ENCODE measurements at regions not wholly inside any gene's neighbourhood (a gene's known extent, or its start where the extent isn't known, plus 50 kb on each side); places are given as distances from the start of the nearest gene placed in this dataset.

- Histone ChIP-seq H3K27me3 (ENCODE audit: control insufficient read depth, insufficient read depth, low read length, poor library complexity, severe bottlenecking) (no peaks in the 10 kb centered on the region), H3K36me3 (ENCODE audit: control insufficient read depth, insufficient read depth, low read length) (no peaks in the 10 kb centered on the region), H3K4me3 (ENCODE audit: insufficient read depth, low read depth, low read length) (no peak overlapping the region), H3K4me1 (ENCODE audit: control insufficient read depth, insufficient read depth, low read length) (no peaks in the 10 kb centered on the region), H3K27ac (ENCODE audit: insufficient read depth, low read depth, low read length, poor library complexity, severe bottlenecking) (no peak overlapping the region), H3K9me3 (ENCODE audit: control insufficient read depth, low read length) (no peaks in the 10 kb centered on the region)
- WGBS, 2 experiments = 87 to 88% methylated on average over 2 of the region's 2 CpGs
These were observed 570.9 kb downstream of the PIK3C3 start for GRCh38 chr18:42525905-42526304.

GRCh38 chr18:42527766-42528165, 572.7 kb downstream of the PIK3C3 start:
- no peak overlapping the region for H3K27ac ChIP-seq (ENCODE audit: insufficient read depth, low read depth, low read length, poor library complexity, severe bottlenecking)
- no peak overlapping the region for H3K4me3 ChIP-seq (ENCODE audit: insufficient read depth, low read depth, low read length)
- H3K4me1 ChIP-seq (ENCODE audit: control insufficient read depth, insufficient read depth, low read length) = no peaks in the 10 kb centered on the region
- H3K27me3 ChIP-seq (ENCODE audit: control insufficient read depth, insufficient read depth, low read length, poor library complexity, severe bottlenecking) = no peaks in the 10 kb centered on the region
- no peaks in the 10 kb centered on the region for H3K36me3 ChIP-seq (ENCODE audit: control insufficient read depth, insufficient read depth, low read length)
- H3K9me3 ChIP-seq (ENCODE audit: control insufficient read depth, low read length) = no peaks in the 10 kb centered on the region
- 89 to 96% methylated on average over 5 of the region's 5 CpGs for WGBS, 2 experiments

GRCh38 chr18:42530276-42530675, 575.2 kb downstream of the PIK3C3 start:
- no peak overlapping the region for H3K4me3 ChIP-seq (ENCODE audit: insufficient read depth, low read depth, low read length)
- no peaks in the 10 kb centered on the region for H3K9me3 ChIP-seq (ENCODE audit: control insufficient read depth, low read length)
- no peaks in the 10 kb centered on the region for H3K36me3 ChIP-seq (ENCODE audit: control insufficient read depth, insufficient read depth, low read length)
- H3K27me3 ChIP-seq (ENCODE audit: control insufficient read depth, insufficient read depth, low read length, poor library complexity, severe bottlenecking) = no peaks in the 10 kb centered on the region
- no peaks in the 10 kb centered on the region for H3K4me1 ChIP-seq (ENCODE audit: control insufficient read depth, insufficient read depth, low read length)
- H3K27ac ChIP-seq (ENCODE audit: insufficient read depth, low read depth, low read length, poor library complexity, severe bottlenecking) = no peak overlapping the region
- 93 to 94% methylated on average over 1 of the region's 1 CpG for WGBS, 2 experiments

- no peaks in the 10 kb centered on the region for H3K27me3 ChIP-seq (ENCODE audit: control insufficient read depth, insufficient read depth, low read length, poor library complexity, severe bottlenecking)
- no CpG with 5 or more reads among the region's 1 CpG for WGBS, 2 experiments
- no peak overlapping the region for H3K27ac ChIP-seq (ENCODE audit: insufficient read depth, low read depth, low read length, poor library complexity, severe bottlenecking)
- no peaks in the 10 kb centered on the region for H3K9me3 ChIP-seq (ENCODE audit: control insufficient read depth, low read length)
- no peak overlapping the region for H3K4me3 ChIP-seq (ENCODE audit: insufficient read depth, low read depth, low read length)
- no peaks in the 10 kb centered on the region for H3K4me1 ChIP-seq (ENCODE audit: control insufficient read depth, insufficient read depth, low read length)
- no peaks in the 10 kb centered on the region for H3K36me3 ChIP-seq (ENCODE audit: control insufficient read depth, insufficient read depth, low read length)
These were observed 577.1 kb downstream of the PIK3C3 start for GRCh38 chr18:42532119-42532518.

- Histone ChIP-seq H3K9me3 (ENCODE audit: control insufficient read depth, low read length) (no peaks in the 10 kb centered on the region), H3K4me3 (ENCODE audit: insufficient read depth, low read depth, low read length) (no peak overlapping the region), H3K27ac (ENCODE audit: insufficient read depth, low read depth, low read length, poor library complexity, severe bottlenecking) (no peak overlapping the region), H3K36me3 (ENCODE audit: control insufficient read depth, insufficient read depth, low read length) (no peaks in the 10 kb centered on the region), H3K4me1 (ENCODE audit: control insufficient read depth, insufficient read depth, low read length) (no peaks in the 10 kb centered on the region), H3K27me3 (ENCODE audit: control insufficient read depth, insufficient read depth, low read length, poor library complexity, severe bottlenecking) (no peaks in the 10 kb centered on the region)
- 86 to 89% methylated on average over 4 of the region's 4 CpGs for WGBS, 2 experiments
These were observed 578.1 kb downstream of the PIK3C3 start for GRCh38 chr18:42533009-42533575.

- 95 to 97% methylated on average over 8 of the region's 8 CpGs for WGBS, 2 experiments
- Histone ChIP-seq H3K27ac (ENCODE audit: insufficient read depth, low read depth, low read length, poor library complexity, severe bottlenecking) (no peak overlapping the region), H3K36me3 (ENCODE audit: control insufficient read depth, insufficient read depth, low read length) (no peaks in the 10 kb centered on the region), H3K27me3 (ENCODE audit: control insufficient read depth, insufficient read depth, low read length, poor library complexity, severe bottlenecking) (no peaks in the 10 kb centered on the region), H3K9me3 (ENCODE audit: control insufficient read depth, low read length) (no peaks in the 10 kb centered on the region), H3K4me3 (ENCODE audit: insufficient read depth, low read depth, low read length) (no peak overlapping the region), H3K4me1 (ENCODE audit: control insufficient read depth, insufficient read depth, low read length) (no peaks in the 10 kb centered on the region)
These were observed 578.6 kb downstream of the PIK3C3 start for GRCh38 chr18:42533616-42534015.

- no peaks in the 10 kb centered on the region for H3K36me3 ChIP-seq (ENCODE audit: control insufficient read depth, insufficient read depth, low read length)
- H3K9me3 ChIP-seq (ENCODE audit: control insufficient read depth, low read length) = no peaks in the 10 kb centered on the region
- H3K27ac ChIP-seq (ENCODE audit: insufficient read depth, low read depth, low read length, poor library complexity, severe bottlenecking) = no peak overlapping the region
- H3K4me1 ChIP-seq (ENCODE audit: control insufficient read depth, insufficient read depth, low read length) = no peaks in the 10 kb centered on the region
- H3K27me3 ChIP-seq (ENCODE audit: control insufficient read depth, insufficient read depth, low read length, poor library complexity, severe bottlenecking) = no peaks in the 10 kb centered on the region
- no peak overlapping the region for H3K4me3 ChIP-seq (ENCODE audit: insufficient read depth, low read depth, low read length)
- 89 to 100% methylated on average over 1 of the region's 1 CpG for WGBS, 2 experiments
These were observed 579.3 kb downstream of the PIK3C3 start for GRCh38 chr18:42534313-42534712.

GRCh38 chr18:42536442-42536841, 579.0 kb downstream of the RIT2 start:
- Histone ChIP-seq H3K4me3 (ENCODE audit: insufficient read depth, low read depth, low read length) (no peak overlapping the region), H3K36me3 (ENCODE audit: control insufficient read depth, insufficient read depth, low read length) (no peaks in the 10 kb centered on the region), H3K27me3 (ENCODE audit: control insufficient read depth, insufficient read depth, low read length, poor library complexity, severe bottlenecking) (no peaks in the 10 kb centered on the region), H3K9me3 (ENCODE audit: control insufficient read depth, low read length) (no peaks in the 10 kb centered on the region), H3K27ac (ENCODE audit: insufficient read depth, low read depth, low read length, poor library complexity, severe bottlenecking) (no peak overlapping the region), H3K4me1 (ENCODE audit: control insufficient read depth, insufficient read depth, low read length) (no peaks in the 10 kb centered on the region)
- WGBS, 2 experiments = 100% methylated on average over 1 of the region's 1 CpG

- Histone ChIP-seq H3K36me3 (ENCODE audit: control insufficient read depth, insufficient read depth, low read length) (no peaks in the 10 kb centered on the region), H3K9me3 (ENCODE audit: control insufficient read depth, low read length) (no peaks in the 10 kb centered on the region), H3K27ac (ENCODE audit: insufficient read depth, low read depth, low read length, poor library complexity, severe bottlenecking) (no peak overlapping the region), H3K4me3 (ENCODE audit: insufficient read depth, low read depth, low read length) (no peak overlapping the region), H3K27me3 (ENCODE audit: control insufficient read depth, insufficient read depth, low read length, poor library complexity, severe bottlenecking) (no peaks in the 10 kb centered on the region), H3K4me1 (ENCODE audit: control insufficient read depth, insufficient read depth, low read length) (no peaks in the 10 kb centered on the region)
- WGBS, 2 experiments = 93 to 100% methylated on average over 2 of the region's 2 CpGs
These were observed 578.2 kb downstream of the RIT2 start for GRCh38 chr18:42537291-42537690.

GRCh38 chr18:42544901-42545300, 570.6 kb downstream of the RIT2 start:
- H3K4me1 ChIP-seq (ENCODE audit: control insufficient read depth, insufficient read depth, low read length) = no peaks in the 10 kb centered on the region
- 80 to 93% methylated on average over 1 of the region's 1 CpG for WGBS, 2 experiments
- no peak overlapping the region for H3K27ac ChIP-seq (ENCODE audit: insufficient read depth, low read depth, low read length, poor library complexity, severe bottlenecking)
- H3K9me3 ChIP-seq (ENCODE audit: control insufficient read depth, low read length) = no peaks in the 10 kb centered on the region
- H3K36me3 ChIP-seq (ENCODE audit: control insufficient read depth, insufficient read depth, low read length) = no peaks in the 10 kb centered on the region
- no peak overlapping the region for H3K4me3 ChIP-seq (ENCODE audit: insufficient read depth, low read depth, low read length)
- no peaks in the 10 kb centered on the region for H3K27me3 ChIP-seq (ENCODE audit: control insufficient read depth, insufficient read depth, low read length, poor library complexity, severe bottlenecking)

GRCh38 chr18:42545825-42546224, 569.7 kb downstream of the RIT2 start:
- Histone ChIP-seq H3K27ac (ENCODE audit: insufficient read depth, low read depth, low read length, poor library complexity, severe bottlenecking) (no peak overlapping the region), H3K4me1 (ENCODE audit: control insufficient read depth, insufficient read depth, low read length) (no peaks in the 10 kb centered on the region), H3K36me3 (ENCODE audit: control insufficient read depth, insufficient read depth, low read length) (no peaks in the 10 kb centered on the region), H3K4me3 (ENCODE audit: insufficient read depth, low read depth, low read length) (no peak overlapping the region), H3K9me3 (ENCODE audit: control insufficient read depth, low read length) (no peaks in the 10 kb centered on the region), H3K27me3 (ENCODE audit: control insufficient read depth, insufficient read depth, low read length, poor library complexity, severe bottlenecking) (no peaks in the 10 kb centered on the region)
- 92 to 94% methylated on average over 4 of the region's 5 CpGs for WGBS, 2 experiments
